ENCODE measurements at regions not wholly inside any gene's neighbourhood (a gene's known extent, or its start where the extent isn't known, plus 50 kb on each side); places are given as distances from the start of the nearest gene placed in this dataset.

DNA sequence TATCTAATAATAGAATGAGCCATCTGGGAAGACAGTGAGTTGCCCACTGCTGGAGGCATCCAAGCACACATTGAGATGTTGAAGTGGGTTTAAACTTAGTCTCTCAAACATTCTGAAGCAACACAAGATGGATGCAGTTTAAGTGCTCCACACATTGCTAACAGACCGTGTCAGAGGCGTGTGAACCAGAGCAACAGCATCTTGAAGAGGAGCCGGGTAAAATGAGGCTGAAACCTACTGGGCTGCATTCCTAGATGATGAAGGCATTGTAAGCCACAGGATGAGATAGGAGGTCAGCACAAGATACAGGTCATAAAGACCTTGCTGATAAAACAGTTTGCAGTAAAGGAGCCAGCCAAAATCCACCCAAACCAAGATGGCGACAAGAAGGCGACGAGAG lies 73.5 kb upstream of the TMEM215 start:
- TF ChIP-seq CTCF (IDR thresholded peaks at IDR 0.05) (no peak), POLR2A (IDR thresholded peaks at IDR 0.05) (no peak), EP300 (IDR thresholded peaks at IDR 0.05) (no peak)
